ENCODE measurements at regions not wholly inside any gene's neighbourhood (a gene's known extent, or its start where the extent isn't known, plus 50 kb on each side); places are given as distances from the start of the nearest gene placed in this dataset.

- no peak for TF ChIP-seq POLR2AphosphoS5 (IDR thresholded peaks at IDR 0.05; ENCODE audit: low read depth, low read length)
- TF ChIP-seq USF1 (IDR thresholded peaks at IDR 0.05; ENCODE audit: borderline replicate concordance, low read depth), result no peak
- TF ChIP-seq MAX (IDR thresholded peaks at IDR 0.05; ENCODE audit: low read depth), result no peak
- no peak for TF ChIP-seq TAF1 (IDR thresholded peaks at IDR 0.05; ENCODE audit: borderline replicate concordance, low read depth, low read length)
- TF ChIP-seq CTCF (IDR thresholded peaks at IDR 0.05), result no peak
- TF ChIP-seq SMC3 (IDR thresholded peaks at IDR 0.05; ENCODE audit: low read depth, low read length), result no peak
- TF ChIP-seq GABPA (IDR thresholded peaks at IDR 0.05; ENCODE audit: low read depth), result no peak
- no peak for TF ChIP-seq IRF3 (IDR thresholded peaks at IDR 0.05; ENCODE audit: low read depth, low read length)
- no peak for TF ChIP-seq RAD21 (IDR thresholded peaks at IDR 0.05; ENCODE audit: low read length)
- TF ChIP-seq RFX5 (IDR thresholded peaks at IDR 0.05; ENCODE audit: low read length), result no peak
- TF ChIP-seq TEAD4 (IDR thresholded peaks at IDR 0.05; ENCODE audit: borderline replicate concordance, insufficient read depth), result no peak
Measured at GRCh38 chr6:1049170-1049569, 262.7 kb upstream of the FOXQ1 start.

All from SK-N-SH (cell line).